ENCODE measurements at regions not wholly inside any gene's neighbourhood (a gene's known extent, or its start where the extent isn't known, plus 50 kb on each side); places are given as distances from the start of the nearest gene placed in this dataset.

GRCh38 chr13:33891196-33891742, 73.3 kb downstream of the RFC3 start:
- Histone ChIP-seq H3K4me3 (ENCODE audit: extremely low read depth, insufficient read depth, low read length, poor library complexity, severe bottlenecking) (no peak overlapping the region), H3K27ac (ENCODE audit: low read depth, low read length, severe bottlenecking) (no peak overlapping the region), H3K9me3 (ENCODE audit: control insufficient read depth, low read length) (no peaks in the 10 kb centered on the region), H3K4me1 (ENCODE audit: control insufficient read depth, insufficient read depth, low read length, poor library complexity, severe bottlenecking) (no peaks in the 10 kb centered on the region), H3K36me3 (ENCODE audit: control insufficient read depth, insufficient read depth, low read length) (peaks cover 5% of the 10 kb centered on the region)

GRCh38 chr13:33893559-33893958, 75.6 kb downstream of the RFC3 start:
- Histone ChIP-seq H3K36me3 (ENCODE audit: control insufficient read depth, insufficient read depth, low read length) (peaks cover 5% of the 10 kb centered on the region), H3K9me3 (ENCODE audit: control insufficient read depth, low read length) (no peaks in the 10 kb centered on the region), H3K4me3 (ENCODE audit: extremely low read depth, insufficient read depth, low read length, poor library complexity, severe bottlenecking) (no peak overlapping the region), H3K4me1 (ENCODE audit: control insufficient read depth, insufficient read depth, low read length, poor library complexity, severe bottlenecking) (no peaks in the 10 kb centered on the region), H3K27ac (ENCODE audit: low read depth, low read length, severe bottlenecking) (no peak overlapping the region)

- Histone ChIP-seq H3K36me3 (ENCODE audit: control insufficient read depth, insufficient read depth, low read length) (no peaks in the 10 kb centered on the region), H3K4me3 (ENCODE audit: extremely low read depth, insufficient read depth, low read length, poor library complexity, severe bottlenecking) (no peak overlapping the region), H3K4me1 (ENCODE audit: control insufficient read depth, insufficient read depth, low read length, poor library complexity, severe bottlenecking) (no peaks in the 10 kb centered on the region), H3K27ac (ENCODE audit: low read depth, low read length, severe bottlenecking) (no peak overlapping the region), H3K9me3 (ENCODE audit: control insufficient read depth, low read length) (peaks cover 2% of the 10 kb centered on the region)
- WGBS, 2 experiments (ENCODE audit: insufficient coverage in 2 of 2), result 74 to 94% methylated on average over 3 to 8 of the region's 8 CpGs
Measured at GRCh38 chr13:33904431-33904830, 86.5 kb downstream of the RFC3 start.

GRCh38 chr13:33908116-33908515, 90.2 kb downstream of the RFC3 start:
- Histone ChIP-seq H3K4me3 (ENCODE audit: extremely low read depth, insufficient read depth, low read length, poor library complexity, severe bottlenecking) (no peak overlapping the region), H3K4me1 (ENCODE audit: control insufficient read depth, insufficient read depth, low read length, poor library complexity, severe bottlenecking) (no peaks in the 10 kb centered on the region), H3K36me3 (ENCODE audit: control insufficient read depth, insufficient read depth, low read length) (no peaks in the 10 kb centered on the region), H3K27ac (ENCODE audit: low read depth, low read length, severe bottlenecking) (no peak overlapping the region), H3K9me3 (ENCODE audit: control insufficient read depth, low read length) (no peaks in the 10 kb centered on the region)
- 92 to 100% methylated on average over 1 of the region's 1 CpG for WGBS, 2 experiments (ENCODE audit: insufficient coverage in 2 of 2)

GRCh38 chr13:33910255-33910654, 92.3 kb downstream of the RFC3 start:
- Histone ChIP-seq H3K27ac (ENCODE audit: low read depth, low read length, severe bottlenecking) (no peak overlapping the region), H3K4me1 (ENCODE audit: control insufficient read depth, insufficient read depth, low read length, poor library complexity, severe bottlenecking) (no peaks in the 10 kb centered on the region), H3K9me3 (ENCODE audit: control insufficient read depth, low read length) (no peaks in the 10 kb centered on the region), H3K4me3 (ENCODE audit: extremely low read depth, insufficient read depth, low read length, poor library complexity, severe bottlenecking) (no peak overlapping the region), H3K36me3 (ENCODE audit: control insufficient read depth, insufficient read depth, low read length) (no peaks in the 10 kb centered on the region)
- WGBS, 2 experiments (ENCODE audit: insufficient coverage in 2 of 2), result 80 to 89% methylated on average over 1 of the region's 1 CpG

- no peaks in the 10 kb centered on the region for H3K9me3 ChIP-seq (ENCODE audit: control insufficient read depth, low read length)
- H3K4me3 ChIP-seq (ENCODE audit: extremely low read depth, insufficient read depth, low read length, poor library complexity, severe bottlenecking), result no peak overlapping the region
- H3K4me1 ChIP-seq (ENCODE audit: control insufficient read depth, insufficient read depth, low read length, poor library complexity, severe bottlenecking), result no peaks in the 10 kb centered on the region
- H3K27ac ChIP-seq (ENCODE audit: low read depth, low read length, severe bottlenecking), result no peak overlapping the region
- no peaks in the 10 kb centered on the region for H3K36me3 ChIP-seq (ENCODE audit: control insufficient read depth, insufficient read depth, low read length)
- WGBS, 2 experiments (ENCODE audit: insufficient coverage in 2 of 2), result 78 to 100% methylated on average over 1 of the region's 3 CpGs
Measured at GRCh38 chr13:33911521-33911920, 93.6 kb downstream of the RFC3 start.

- 100% methylated on average over 1 of the region's 3 CpGs; no CpG with 5 or more reads in 1 of the 2 experiments for WGBS, 2 experiments (ENCODE audit: insufficient coverage in 2 of 2)
- Histone ChIP-seq H3K27ac (ENCODE audit: low read depth, low read length, severe bottlenecking) (no peak overlapping the region), H3K36me3 (ENCODE audit: control insufficient read depth, insufficient read depth, low read length) (no peaks in the 10 kb centered on the region), H3K9me3 (ENCODE audit: control insufficient read depth, low read length) (no peaks in the 10 kb centered on the region), H3K4me1 (ENCODE audit: control insufficient read depth, insufficient read depth, low read length, poor library complexity, severe bottlenecking) (peaks cover 8% of the 10 kb centered on the region), H3K4me3 (ENCODE audit: extremely low read depth, insufficient read depth, low read length, poor library complexity, severe bottlenecking) (no peak overlapping the region)
Measured at GRCh38 chr13:33913829-33914228, 95.9 kb downstream of the RFC3 start.

GRCh38 chr13:33917190-33917589, 99.2 kb downstream of the RFC3 start:
- Histone ChIP-seq H3K4me3 (ENCODE audit: extremely low read depth, insufficient read depth, low read length, poor library complexity, severe bottlenecking) (no peak overlapping the region), H3K4me1 (ENCODE audit: control insufficient read depth, insufficient read depth, low read length, poor library complexity, severe bottlenecking) (peaks cover 8% of the 10 kb centered on the region), H3K27ac (ENCODE audit: low read depth, low read length, severe bottlenecking) (no peak overlapping the region), H3K36me3 (ENCODE audit: control insufficient read depth, insufficient read depth, low read length) (no peaks in the 10 kb centered on the region), H3K9me3 (ENCODE audit: control insufficient read depth, low read length) (no peaks in the 10 kb centered on the region)
- 89 to 100% methylated on average over 3 of the region's 4 CpGs for WGBS, 2 experiments (ENCODE audit: insufficient coverage in 2 of 2)

GRCh38 chr13:33918199-33918932, 100.4 kb downstream of the RFC3 start:
- 88 to 95% methylated on average over 7 of the region's 7 CpGs for WGBS, 2 experiments (ENCODE audit: insufficient coverage in 2 of 2)

GRCh38 chr13:33919120-33919519, 101.2 kb downstream of the RFC3 start:
- Histone ChIP-seq H3K9me3 (ENCODE audit: control insufficient read depth, low read length) (no peaks in the 10 kb centered on the region), H3K27ac (ENCODE audit: low read depth, low read length, severe bottlenecking) (no peak overlapping the region), H3K4me3 (ENCODE audit: extremely low read depth, insufficient read depth, low read length, poor library complexity, severe bottlenecking) (no peak overlapping the region), H3K36me3 (ENCODE audit: control insufficient read depth, insufficient read depth, low read length) (no peaks in the 10 kb centered on the region), H3K4me1 (ENCODE audit: control insufficient read depth, insufficient read depth, low read length, poor library complexity, severe bottlenecking) (peaks cover 8% of the 10 kb centered on the region)
- no CpG with 5 or more reads among the region's 3 CpGs for WGBS, 2 experiments (ENCODE audit: insufficient coverage in 2 of 2)

More at GRCh38 chr13:33918199-33918932, 100.4 kb downstream of the RFC3 start:
- Histone ChIP-seq H3K4me3 (ENCODE audit: extremely low read depth, insufficient read depth, low read length, poor library complexity, severe bottlenecking) (no peak overlapping the region), H3K9me3 (ENCODE audit: control insufficient read depth, low read length) (no peaks in the 10 kb centered on the region), H3K36me3 (ENCODE audit: control insufficient read depth, insufficient read depth, low read length) (no peaks in the 10 kb centered on the region), H3K27ac (ENCODE audit: low read depth, low read length, severe bottlenecking) (peak overlapping the region; percentile 46), H3K4me1 (ENCODE audit: control insufficient read depth, insufficient read depth, low read length, poor library complexity, severe bottlenecking) (peaks cover 8% of the 10 kb centered on the region)

GRCh38 chr13:33925563-33925962, 107.6 kb downstream of the RFC3 start:
- no peaks in the 10 kb centered on the region for H3K4me1 ChIP-seq (ENCODE audit: control insufficient read depth, insufficient read depth, low read length, poor library complexity, severe bottlenecking)
- no peak overlapping the region for H3K27ac ChIP-seq (ENCODE audit: low read depth, low read length, severe bottlenecking)
- WGBS, 2 experiments (ENCODE audit: insufficient coverage in 2 of 2), result no CpG with 5 or more reads among the region's 1 CpG
- H3K4me3 ChIP-seq (ENCODE audit: extremely low read depth, insufficient read depth, low read length, poor library complexity, severe bottlenecking), result no peak overlapping the region
- H3K36me3 ChIP-seq (ENCODE audit: control insufficient read depth, insufficient read depth, low read length), result no peaks in the 10 kb centered on the region
- H3K9me3 ChIP-seq (ENCODE audit: control insufficient read depth, low read length), result no peaks in the 10 kb centered on the region
